SKM-1 treated with dmso at 0.1 percent for 144 hours (cell line): ENCODE measurements at regions not wholly inside any gene's neighbourhood (a gene's known extent, or its start where the extent isn't known, plus 50 kb on each side); places are given as distances from the start of the nearest gene placed in this dataset.

Source experiments
- DNase-seq: peaks from one replicate; lab custom pipeline; 2025; ENCODE audit not compliant: unreplicated experiment; lab: John Stamatoyannopoulos, UW

- DNase-seq, result no peak
Observed at GRCh38 chr2:208545403-208546042, 138.9 kb downstream of the PTH2R start.

DNA sequence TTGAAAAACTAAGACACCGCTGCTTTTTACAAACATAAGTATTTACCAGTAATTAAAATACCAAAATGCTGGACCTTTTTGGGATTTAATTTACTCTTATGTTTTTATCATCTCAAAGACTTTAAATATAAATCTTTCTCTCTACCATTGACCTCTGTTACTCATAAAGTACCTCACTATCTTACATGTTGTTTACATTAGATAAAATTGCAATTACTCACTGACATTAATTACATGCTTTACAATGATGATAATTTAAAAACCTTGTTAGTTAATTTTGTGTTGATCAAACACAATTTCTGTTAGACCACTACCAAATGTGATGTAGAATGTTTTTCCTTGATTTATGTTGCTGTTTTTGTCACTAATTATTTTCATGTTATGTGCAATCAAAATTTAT, 139.5 kb downstream of the PTH2R start:
- DNase-seq, result no peak

GRCh38 chr2:208546860-208547650, 140.5 kb downstream of the PTH2R start:
- no peak for DNase-seq

GRCh38 chr2:208548700-208549099, 142.1 kb downstream of the PTH2R start:
- DNase-seq, result no peak

DNA sequence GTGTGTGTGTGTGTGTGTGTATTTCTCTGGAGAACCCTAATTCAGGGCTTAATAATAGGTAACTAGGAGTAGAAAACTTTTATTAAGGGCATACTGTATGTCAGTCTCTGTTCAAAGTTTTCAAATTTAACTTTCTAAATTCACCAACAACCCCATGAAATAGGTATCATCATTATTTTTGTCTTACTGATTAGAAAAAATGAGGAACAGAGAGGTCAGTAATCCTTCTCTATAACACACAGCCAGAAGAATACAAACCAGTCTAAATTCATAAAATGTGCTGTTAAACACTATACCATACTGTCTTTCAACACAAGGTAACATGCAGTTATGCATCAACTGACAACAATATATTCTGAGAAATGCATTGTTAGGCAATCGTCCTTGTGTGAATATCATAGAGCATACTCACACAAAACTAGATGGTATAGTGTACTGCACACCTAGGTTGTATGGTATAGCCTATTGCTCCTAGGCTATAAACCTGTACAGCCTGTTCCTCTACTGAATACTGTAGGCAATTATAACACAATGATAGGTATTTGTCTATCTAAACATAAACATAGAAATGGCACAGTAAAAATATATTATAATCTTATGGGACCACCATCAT, 143.1 kb downstream of the PTH2R start:
- DNase-seq, result no peak

- DNase-seq, result no peak
Observed at GRCh38 chr2:208552943-208553342, 146.4 kb downstream of the PTH2R start.

DNA sequence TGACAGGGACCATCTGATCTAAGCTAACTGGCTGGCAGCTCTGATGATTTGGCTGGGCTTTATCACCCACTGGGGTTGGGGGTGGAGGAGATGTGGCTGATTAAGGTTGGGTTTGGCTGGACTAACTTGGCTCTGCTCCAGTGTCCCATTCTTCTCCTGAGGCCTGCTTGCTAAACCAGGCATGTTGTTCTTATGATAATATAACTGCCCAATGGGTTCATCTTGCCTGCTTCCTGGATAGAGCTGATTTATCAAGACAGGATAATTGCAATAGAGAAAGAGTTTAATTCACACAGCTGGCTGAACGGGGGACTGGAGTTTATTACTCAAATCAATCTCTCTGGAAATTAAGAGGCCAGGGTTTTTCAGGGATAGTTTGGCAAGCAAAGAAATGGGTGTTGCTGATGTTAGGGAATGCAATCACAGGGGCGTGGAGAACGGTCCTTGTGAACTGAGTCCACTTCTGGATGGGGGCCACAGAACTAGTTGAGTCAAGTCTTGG, 150.4 kb downstream of the PTH2R start:
- no peak for DNase-seq

GRCh38 chr2:208565690-208566416, 159.3 kb downstream of the PTH2R start:
- no peak for DNase-seq

DNA sequence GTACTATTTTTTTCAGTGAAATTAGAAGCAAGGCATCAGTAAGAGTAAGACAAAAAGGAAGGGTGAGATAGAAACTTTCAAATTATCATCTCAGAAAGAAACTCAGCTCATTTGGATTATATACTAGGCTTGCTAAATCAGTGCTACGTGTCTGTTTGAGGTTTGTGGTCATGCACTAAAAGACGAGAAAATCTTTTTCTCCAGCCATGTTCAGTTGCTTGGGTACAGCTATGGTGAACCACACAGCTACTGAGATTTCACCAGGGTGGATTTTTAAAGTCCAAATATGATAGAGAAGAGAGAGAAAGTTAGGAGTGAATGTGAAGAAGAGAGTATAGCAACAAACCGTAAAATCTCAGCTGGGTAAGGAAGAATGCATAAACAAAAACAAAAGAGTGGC, 161.6 kb downstream of the PTH2R start:
- no peak for DNase-seq

DNA sequence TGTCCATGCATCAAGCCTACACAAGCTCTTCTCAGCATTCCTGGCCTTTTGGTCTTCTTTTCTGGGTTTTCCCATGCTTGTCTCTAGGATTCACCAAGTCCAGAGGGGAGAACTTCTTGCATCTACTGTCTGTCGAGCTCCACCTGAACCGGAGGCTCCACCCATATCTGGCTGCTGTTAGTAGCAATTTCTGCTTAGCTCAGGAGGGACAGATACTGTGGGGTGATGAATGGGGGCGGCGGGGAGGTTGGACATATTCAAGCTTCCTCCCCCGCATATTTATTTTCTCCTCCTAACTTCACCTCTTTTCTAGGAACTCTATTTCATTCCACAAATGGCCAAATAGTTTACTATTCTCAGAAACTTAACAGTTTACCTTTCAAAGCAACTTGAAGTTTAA, 163.5 kb downstream of the PTH2R start:
- no peak for DNase-seq

DNA sequence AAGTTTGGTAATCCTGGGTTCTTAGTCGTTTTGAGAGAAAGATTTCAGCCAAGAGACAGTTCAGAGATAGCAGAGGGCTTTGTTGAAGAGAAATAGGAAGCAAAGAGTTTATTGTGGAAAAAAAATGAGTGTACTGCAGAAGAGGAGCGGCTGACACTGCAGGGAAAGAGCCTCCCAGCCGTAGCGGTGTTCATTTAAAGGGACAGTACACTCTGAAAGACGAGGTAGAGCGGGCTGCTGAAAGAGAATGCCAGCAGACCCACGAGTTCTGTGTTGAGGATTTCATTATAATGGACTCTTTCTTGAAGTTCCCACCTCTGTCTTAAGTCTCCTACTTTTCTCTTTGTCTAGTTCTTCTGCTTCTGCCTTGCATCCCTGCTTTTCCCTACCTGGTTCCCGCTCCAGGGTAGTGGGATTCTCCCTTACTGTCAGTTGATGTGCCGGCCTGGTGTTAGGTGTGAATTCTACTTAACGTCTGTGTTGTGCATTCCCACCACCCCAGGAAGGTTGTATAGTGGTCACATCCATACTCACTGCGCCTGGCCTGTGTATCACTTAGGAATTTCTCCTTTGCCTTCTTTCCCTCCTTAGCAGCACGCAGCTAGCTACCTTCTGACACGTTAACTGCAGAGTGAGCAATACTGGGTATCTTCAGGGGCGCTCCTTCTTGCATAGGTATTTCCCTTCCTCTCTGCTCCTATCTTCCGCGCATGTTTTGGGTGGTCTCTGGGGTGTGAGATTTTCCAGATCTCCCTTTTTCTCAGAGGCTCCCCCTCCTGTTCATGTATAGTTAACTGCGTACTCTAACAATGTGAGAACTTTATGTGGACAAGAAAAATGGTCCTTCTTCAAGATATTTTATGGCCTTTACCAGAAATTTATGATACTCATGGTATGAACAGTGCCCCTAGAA, 164.5 kb downstream of the PTH2R start:
- DNase-seq, result no peak

DNA sequence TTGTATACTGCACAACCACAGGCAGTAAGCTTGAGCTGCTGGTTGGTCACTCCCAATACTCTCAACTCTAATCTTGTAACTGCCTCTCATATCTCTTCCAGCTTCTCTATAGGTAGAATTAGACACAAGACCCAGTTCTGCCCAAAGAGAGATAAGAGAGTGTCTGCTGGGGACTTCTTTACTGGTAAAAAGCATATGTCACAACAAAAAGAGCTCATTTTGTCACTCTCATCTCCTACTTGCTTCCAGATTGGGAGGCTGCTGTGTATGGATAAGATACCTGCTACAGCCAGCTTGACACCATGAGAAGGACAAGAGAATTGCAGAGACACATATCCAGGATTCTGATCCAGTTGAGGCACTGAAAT, 165.2 kb downstream of the PTH2R start:
- no peak for DNase-seq

GRCh38 chr2:208573569-208573968, 167.0 kb downstream of the PTH2R start:
- no peak for DNase-seq

DNA sequence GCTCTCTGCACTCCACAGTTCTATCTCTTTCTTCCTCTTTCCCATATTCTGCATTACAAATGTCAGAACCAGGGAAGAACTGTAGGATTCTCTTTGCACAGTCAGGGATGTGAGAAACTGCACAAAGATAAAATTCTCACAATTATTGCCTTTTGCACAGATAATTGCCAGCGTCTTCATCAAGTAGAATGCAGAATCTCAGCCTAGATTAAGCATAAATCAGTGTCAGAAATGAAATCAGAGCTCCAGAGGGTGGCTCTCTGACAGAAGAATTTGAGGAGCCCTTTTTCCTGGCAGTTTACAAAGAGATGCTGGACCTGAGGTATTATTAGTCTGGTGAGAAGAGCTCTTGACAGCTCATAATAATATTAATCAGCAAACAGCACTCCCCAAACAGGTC, 173.1 kb downstream of the PTH2R start:
- DNase-seq, result no peak

GRCh38 chr2:208584378-208584985, 177.9 kb downstream of the PTH2R start:
- DNase-seq, result no peak

GRCh38 chr2:208586516-208586915, 179.9 kb downstream of the PTH2R start:
- DNase-seq, result no peak

DNA sequence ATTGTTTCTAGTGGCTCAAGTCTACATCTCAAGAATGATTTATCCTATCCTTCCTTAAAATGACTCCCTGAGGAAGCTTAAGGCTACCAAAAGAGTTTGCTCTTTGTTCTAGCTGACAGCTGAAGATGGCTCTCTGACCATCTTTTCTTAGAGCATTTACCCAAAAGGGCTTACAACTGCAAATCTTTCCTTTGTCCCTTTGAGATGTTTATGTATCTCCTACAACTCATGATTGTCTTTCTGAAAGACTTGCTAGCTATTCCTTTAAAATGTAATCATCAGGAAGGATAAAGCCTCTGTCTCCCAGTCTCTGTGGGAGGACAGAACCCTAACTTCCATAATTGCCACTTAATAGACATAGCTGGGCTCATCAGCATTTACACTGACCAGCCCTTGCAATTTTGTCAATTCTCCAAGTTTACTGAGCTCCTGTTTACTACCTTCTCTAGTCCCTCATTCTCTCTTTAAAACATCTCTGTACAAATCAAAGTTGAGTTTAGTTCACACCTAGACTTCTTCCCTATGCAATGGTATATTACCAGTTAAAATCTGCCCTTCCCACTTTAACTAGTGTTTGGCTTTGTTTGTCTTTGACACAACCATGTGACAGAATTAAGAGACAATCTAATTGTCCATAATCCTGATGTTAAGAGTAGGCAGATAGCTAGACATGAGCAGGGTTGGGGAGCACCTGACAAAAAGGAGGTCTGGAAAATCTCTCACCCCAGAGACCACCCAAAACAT, 188.2 kb downstream of the PTH2R start:
- no peak for DNase-seq

- DNase-seq, result no peak
Observed at GRCh38 chr2:208595386-208596275, 189.0 kb downstream of the PTH2R start.
